Upper lobe of left lung (tissue), 4 donors: ENCODE measurements at regions not wholly inside any gene's neighbourhood (a gene's known extent, or its start where the extent isn't known, plus 50 kb on each side); places are given as distances from the start of the nearest gene placed in this dataset.

ENCODE experiments used
- POLR2AphosphoS5 ChIP-seq, 2 donors: sonication (generic); formaldehyde crosslinking; IDR thresholded peaks; one replicate each; pipeline ENCODE4 v1.5.1; 2017; ENCODE audit warnings: antibody characterized with exemption in 2 of 2
- TF ChIP-seq, protein P1 (sequence below), 6 experiments: fragments of 450-650 bp in 4 of 6; fragments of 200-600 bp in 2 of 6; sonication (generic) in 2 of 6; IDR thresholded peaks; one replicate each; pipeline ENCODE4 v1.5.1; 2016 to 2019; ENCODE audit warnings: antibody characterized with exemption in 6 of 6

- TF ChIP-seq, protein P1, sequence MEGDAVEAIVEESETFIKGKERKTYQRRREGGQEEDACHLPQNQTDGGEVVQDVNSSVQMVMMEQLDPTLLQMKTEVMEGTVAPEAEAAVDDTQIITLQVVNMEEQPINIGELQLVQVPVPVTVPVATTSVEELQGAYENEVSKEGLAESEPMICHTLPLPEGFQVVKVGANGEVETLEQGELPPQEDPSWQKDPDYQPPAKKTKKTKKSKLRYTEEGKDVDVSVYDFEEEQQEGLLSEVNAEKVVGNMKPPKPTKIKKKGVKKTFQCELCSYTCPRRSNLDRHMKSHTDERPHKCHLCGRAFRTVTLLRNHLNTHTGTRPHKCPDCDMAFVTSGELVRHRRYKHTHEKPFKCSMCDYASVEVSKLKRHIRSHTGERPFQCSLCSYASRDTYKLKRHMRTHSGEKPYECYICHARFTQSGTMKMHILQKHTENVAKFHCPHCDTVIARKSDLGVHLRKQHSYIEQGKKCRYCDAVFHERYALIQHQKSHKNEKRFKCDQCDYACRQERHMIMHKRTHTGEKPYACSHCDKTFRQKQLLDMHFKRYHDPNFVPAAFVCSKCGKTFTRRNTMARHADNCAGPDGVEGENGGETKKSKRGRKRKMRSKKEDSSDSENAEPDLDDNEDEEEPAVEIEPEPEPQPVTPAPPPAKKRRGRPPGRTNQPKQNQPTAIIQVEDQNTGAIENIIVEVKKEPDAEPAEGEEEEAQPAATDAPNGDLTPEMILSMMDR (IDR thresholded peaks at IDR 0.05) = no peak
- no peak for TF ChIP-seq POLR2AphosphoS5 (IDR thresholded peaks at IDR 0.05)
These were observed 78.0 kb downstream of the VEGFA start for GRCh38 chr6:43847741-43848630.
